Islet of Langerhans (tissue), 1 donor: ENCODE measurements at regions not wholly inside any gene's neighbourhood (a gene's known extent, or its start where the extent isn't known, plus 50 kb on each side); places are given as distances from the start of the nearest gene placed in this dataset.
"Not testable (repeated sequence)": the region's sequence is repeated elsewhere in the genome, so short reads cannot be mapped to it uniquely, and the experiment has no call there.

Experiments used
- FAIRE-seq: peaks from one replicate; lab custom pipeline; 2011; peaks lifted over from hg19 to GRCh38; lab: Jason Lieb, UNC

DNA sequence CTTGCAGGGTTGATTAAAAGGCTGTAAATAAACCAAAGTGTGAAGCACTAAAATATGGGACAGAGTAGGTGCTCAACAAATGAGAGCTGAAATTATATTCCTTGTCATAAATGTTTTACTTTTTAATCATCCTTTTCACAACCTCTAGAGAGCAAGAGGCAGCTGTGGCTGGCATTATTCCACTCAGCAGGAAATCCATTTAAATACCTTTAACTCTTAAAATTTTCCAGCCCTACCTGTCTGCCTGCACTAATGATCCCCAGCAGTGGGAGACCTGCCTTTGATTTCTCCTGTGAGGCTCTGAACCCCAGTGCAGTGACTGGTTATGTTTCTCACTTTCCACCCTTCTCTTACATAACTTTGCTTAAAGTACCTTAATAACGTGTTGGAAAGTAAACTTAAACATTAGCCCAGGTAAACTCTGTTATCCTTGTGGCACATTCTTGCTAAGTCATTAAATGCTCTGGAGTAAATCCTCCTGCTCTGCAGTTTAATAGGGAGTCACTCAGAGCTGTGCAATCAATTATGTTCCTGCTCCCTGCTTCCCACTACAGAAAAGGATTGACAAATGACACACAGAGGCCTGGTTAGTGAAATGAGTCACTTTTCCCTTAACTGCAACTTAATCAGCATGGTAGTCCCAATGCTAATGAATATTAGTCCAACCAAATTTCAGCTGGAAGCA lies 755.7 kb upstream of the USP15 start:
- FAIRE-seq, result no peak

DNA sequence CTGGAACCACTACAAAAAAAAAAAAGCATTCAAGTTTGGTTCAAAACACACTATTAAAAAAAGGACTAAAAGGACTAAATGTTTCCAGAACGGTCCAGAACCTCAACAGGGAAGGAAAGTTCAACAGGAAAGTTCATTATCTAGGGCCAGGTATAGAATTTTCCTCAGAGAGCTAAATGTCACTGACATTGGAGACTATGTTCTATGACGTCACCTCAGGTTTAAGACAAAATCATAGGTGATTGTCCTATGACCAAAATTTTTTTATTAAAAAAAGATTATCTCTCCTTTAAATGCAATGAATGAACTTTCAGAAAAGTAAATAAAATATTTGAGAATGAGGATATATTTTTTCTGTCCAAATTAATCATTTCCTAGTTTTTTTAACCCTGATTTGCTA lies 746.7 kb upstream of the USP15 start:
- no peak for FAIRE-seq

DNA sequence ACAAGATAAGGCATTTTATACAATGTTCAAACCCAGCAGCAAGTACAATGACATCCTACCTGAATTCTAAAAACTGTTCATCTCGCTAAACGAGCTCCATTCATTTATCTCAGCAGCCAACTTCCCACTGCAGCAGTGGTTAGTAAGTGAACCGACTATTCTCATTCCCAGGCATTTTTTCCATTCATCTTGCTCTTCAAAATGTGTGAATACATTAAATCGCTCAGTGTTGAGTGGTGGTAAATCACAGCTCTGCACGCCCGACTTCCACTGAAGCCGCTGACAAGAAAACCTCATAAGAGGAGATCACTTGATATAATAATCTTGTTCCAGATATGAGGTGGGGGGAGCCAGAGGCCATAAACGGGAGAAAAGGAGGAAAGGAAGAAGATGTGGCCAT lies 746.2 kb upstream of the USP15 start:
- FAIRE-seq, result no peak

DNA sequence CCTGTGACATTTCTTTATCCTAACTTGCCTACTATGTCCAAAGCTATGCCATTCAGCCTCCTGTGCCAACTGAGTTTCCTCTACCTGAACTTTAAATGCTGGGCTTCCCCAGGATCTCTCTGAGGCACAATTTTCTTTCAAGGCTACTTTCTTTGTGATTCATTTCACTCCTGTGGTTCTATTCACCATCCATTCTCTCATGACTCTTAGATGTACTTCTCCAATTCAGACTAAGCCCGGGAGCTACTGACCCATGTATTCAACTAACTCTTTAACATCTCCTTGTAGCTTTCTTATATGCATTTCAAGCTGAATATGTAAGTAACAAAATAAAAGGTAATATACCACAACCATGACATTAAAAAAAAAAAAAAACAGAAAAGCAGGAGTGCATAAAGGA lies 738.9 kb upstream of the USP15 start:
- FAIRE-seq, result no peak

DNA sequence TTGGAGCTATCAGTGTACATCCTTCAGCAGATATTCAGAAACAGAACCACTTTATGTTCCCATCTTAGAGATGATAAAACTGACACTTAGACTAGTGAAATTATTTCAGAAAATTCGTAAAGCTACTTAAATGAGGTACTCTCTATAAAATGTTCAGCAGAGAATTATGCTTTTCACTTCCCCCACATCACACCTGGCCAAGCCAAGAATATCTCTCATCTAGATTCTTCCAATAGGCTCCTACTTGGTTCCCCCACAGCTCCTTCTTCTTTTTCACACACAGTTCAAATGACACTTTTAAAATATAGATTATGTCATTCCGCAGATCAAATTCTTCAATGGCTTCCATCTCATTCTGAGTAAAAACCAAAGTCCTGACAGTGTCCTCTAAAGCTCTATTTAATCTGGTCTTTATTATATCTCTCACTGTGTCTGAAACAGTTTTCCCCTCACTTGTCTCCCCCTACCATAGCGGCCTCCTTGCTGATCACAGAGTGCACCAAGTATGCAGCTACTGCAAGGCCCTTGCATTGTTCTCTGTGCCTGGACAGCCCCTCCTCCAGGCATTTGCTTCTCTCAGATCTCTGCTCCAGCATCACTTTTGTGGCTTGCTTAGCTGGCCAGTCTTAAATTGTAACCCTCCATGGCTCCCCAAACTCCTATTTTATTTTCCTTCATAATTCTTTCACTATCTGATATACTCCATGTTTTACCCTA lies 736.8 kb upstream of the USP15 start:
- FAIRE-seq, result no peak

DNA sequence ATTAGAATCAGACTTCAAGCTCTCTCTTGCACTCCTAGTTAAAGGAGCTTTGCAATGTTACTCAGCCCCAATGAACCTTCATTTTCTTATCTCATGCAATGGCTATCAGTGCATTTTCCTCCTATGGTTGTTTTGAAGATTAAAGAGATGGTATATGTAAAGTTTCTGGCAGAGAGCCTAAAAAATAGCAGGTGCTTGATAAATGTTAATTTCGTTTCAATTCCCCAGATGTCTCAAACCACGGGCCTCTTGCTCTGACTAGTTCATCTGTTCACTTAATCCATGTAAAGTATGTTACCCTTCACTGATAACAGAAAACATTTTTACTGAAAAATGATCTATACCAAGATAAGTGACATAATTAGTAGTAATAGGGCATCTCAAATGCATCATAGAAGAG lies 735.4 kb upstream of the USP15 start:
- FAIRE-seq, result no peak

DNA sequence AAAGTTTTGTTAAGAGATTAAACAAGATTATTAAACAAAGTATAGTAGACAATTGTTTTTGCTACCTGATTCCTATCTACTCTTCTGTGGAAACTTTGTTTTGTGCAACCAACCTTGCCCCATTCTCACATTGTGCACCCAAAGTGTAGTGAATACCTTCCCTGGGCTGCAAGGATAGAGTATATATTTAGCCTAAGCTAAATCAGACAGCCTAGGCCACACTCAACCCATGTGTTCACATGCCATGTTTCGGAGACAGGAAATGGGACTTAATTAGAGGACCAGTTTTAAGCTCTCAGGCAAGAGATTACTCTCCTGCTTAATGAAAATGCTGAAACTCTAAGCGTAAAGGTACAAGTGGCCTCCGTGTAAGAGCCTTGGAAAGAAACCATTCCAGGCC lies 734.9 kb upstream of the USP15 start:
- no peak for FAIRE-seq

DNA sequence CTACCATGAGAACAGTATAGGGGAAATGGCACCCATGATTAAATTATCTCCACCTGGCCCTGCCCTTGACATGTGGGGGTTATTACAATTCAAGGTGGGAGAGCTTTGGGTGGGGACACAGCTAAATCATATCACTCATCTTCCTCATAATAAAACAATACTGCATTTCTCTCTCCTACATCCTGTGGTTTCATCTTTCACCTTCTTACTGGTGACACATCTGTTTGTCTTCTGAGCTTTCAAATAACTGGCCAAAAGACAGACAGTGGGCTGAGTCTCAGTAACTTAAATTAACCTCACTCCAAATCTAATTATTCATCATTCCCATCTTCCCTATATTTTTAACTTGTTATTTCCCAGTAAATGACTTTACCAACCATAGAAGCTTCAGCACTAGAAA lies 729.7 kb upstream of the USP15 start:
- FAIRE-seq, result no peak

DNA sequence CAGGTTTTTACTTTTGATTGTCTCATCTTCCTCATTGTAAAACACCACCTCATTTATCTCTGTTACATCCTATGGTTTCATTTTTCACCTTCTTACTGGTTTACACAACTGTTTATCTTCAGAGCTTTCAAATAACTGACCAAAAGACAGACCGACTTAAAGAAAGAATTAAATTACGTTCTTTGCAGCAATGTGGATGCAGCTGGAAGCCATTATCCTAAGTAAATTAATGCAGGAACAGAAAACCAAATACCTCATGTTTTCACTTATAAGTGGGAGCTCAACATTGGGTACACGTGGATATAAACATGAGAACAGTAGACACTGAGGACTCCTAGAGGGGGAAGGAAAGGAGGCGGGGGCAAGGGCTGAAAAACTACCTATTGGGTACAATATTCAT lies 729.0 kb upstream of the USP15 start:
- FAIRE-seq, result no peak

DNA sequence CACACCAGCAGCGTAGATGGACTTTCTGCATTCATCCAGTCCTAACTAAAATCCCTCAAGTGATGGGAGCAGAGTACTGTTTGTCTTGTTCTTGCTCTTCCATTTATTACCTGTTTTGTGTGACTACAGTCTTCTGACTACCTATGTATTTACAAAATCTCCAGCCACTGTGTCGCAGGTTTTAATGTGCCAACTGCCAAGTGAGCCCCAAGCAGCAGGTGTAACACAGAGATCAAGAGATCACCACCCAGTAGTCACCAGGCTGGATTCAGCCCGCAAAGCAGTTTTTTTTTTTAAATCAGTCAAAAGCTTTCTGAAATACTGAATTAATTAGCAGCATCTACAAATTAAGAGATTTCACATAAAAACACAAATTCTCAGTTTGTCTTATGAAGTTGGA lies 724.1 kb upstream of the USP15 start:
- FAIRE-seq, result no peak

DNA sequence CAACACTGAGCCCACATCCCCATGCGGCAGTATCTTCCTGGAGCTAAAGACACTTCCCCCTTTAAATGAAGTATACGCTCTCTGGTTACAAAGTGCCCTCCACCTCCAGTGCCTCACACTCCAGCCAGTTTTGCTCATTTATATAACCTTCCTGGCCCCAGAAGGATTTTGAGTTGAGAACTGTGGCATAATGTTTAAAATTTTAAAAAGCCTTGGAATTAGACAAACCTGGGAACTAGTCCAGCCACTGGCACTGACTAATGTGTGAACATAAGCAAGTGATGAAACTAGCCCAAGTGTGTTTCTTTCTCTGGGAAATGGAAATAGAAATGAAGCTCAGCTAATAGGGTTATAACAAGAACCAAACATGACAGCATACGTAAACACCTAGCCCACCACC lies 723.7 kb upstream of the USP15 start:
- no peak for FAIRE-seq

DNA sequence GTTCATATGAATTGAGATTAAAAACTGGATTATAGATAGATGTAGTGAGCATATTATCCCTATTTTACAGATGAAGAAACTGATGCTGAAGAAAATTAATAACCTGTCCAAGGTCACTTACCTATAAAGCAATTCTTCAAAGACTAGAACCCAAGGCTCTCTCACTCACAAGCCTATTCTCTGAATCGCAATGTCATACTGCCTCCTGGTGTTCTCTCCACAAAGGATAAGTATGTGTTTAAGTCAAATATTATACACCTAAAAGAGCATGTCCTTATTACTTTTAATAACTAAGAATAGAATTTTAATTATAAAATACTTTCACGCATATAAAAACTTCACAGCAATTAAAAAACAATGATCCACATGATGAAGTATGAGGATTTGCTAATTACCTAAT lies 721.3 kb upstream of the USP15 start:
- no peak for FAIRE-seq

DNA sequence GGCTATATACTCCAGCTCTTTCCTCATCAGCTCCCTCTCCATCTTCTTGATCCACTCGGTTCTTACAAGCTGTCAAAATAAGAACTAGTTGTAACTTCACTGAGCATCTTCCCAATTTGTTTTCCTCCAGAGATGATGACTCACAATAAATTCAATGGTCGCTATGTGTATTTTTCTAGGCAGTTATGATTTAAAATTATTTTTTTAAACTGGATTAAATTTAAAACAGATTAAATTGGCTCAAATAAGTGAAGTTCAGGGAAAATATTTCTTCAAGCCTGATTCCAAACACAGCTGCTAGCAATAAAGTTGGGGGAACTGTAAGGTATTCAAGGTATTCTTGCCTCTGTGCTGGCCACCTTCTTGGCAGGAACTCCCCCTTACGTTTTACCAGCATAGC lies 717.7 kb upstream of the USP15 start:
- FAIRE-seq, result no peak

DNA sequence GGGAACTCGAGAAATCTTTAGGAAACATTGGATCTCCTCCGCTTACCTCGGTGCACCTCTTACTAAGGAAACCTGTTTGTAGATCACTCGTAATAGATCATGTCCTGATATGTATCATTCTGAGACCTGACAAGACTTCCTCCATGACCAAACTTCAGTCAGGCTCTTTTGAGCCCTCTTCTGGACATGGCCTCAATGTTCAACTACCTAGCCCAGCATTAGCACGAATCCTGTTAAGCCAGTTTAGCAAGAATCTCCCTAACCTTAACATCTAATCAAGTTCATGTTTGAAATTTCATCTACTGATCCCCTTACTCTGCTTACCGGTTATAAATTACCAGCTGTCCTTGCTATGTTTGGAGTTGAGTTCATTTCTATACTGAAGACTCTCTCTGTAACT lies 713.9 kb upstream of the USP15 start:
- no peak for FAIRE-seq

DNA sequence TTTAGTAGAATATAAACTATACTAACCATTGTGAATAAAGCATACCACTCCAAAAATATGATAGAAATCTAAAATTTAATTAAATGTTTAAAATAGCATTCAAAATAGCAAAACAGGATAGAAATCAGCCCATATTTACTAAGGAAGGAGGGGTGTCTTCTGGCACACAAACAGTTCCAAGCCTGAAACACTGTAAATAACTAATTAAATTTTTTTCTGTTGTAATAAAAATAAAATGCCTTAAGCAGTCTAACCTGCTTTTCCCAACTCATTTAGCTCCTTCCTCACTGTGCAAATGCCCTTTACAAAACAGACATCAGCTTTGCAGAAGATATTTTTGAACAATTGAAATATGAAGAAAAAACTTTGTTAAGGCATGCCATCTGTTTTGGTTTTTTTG lies 707.1 kb upstream of the USP15 start:
- no peak for FAIRE-seq

DNA sequence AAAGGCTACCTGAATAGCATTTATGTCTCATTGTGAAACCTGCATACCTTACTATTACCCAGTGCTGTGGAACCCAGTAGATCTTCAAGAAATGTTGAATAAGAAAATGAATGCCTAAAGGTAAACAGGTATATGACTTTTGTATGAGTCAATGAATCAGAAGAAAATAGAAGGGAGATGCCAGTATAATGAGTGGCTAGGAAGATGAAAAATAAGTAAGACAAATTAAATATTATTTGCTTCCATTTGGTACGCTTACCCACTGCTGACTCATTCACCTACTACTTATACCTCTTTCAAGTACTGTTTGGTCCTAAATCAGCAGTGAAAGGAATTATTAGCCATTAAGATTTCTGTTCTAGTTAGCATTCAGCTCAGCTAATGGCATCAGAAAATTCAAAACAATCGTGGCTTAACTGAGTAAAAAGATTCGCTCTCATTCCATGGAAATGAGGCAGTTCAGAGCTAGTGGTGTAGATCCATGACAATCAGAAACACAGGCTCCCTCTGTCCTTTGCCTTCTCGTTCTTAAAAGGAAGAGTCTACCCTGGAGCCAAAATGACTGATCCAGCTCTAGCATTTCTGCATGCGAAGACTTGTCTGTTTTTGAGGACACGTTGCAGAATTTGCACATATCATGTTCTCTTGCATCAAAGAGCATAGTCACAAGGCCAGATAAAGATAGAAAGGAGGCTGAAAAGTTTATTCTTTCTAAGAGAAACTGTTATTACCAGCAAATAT lies 705.8 kb upstream of the USP15 start:
- FAIRE-seq, result no peak

DNA sequence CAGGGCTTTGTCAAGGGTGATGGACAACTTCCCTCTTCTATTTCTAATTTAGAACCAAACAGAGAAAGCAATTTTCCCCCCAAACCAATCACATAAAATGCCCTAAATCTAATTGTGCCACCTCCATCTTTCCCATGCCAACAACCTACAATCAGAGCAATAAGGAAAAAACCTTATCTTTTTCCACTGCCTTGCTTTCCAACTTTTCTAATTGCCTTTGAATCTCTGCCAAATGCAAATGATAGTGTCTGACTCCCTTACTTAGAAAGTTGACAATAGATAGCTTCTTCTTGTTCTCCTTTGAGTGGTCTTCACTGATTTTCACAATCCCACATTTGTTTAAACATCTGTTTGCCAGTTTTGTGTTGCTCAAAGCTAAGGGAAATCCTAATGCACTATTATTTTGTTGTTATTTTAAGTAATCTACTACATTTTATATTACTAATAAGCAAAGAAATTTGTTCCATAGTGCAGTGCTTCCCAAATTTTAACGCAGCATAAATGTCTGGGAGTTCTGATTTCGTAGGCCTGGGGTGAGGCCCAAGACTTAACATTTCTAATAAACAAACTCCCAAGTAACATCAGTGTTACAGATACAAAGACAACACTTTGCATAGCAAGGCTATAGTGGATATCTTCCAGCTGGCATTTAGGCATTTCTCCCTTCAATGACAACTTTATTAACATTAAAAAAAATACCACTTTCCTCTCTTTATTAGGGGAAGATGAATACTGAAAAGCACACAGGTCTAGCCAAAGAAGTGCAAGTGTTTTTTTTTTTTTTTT lies 696.3 kb upstream of the USP15 start:
- no peak for FAIRE-seq

DNA sequence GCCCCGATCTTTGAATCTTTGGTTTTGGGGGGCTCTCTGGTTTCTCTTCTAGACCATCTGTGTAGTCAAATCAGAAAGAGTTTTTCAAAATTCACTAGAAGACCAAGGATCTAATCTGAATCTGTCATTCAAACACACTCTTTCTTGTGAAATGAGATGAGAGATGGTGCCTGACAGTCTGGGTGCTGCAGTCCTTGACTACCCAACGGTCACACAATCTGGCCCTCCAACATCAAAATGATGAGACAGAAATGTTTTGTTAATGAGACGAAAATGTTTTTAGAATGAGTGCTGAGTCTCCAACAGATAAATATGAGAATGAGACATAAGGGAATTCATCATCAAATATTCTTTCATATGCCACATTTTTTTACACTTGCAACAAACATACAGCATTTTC lies 695.7 kb upstream of the USP15 start:
- FAIRE-seq, result no peak

DNA sequence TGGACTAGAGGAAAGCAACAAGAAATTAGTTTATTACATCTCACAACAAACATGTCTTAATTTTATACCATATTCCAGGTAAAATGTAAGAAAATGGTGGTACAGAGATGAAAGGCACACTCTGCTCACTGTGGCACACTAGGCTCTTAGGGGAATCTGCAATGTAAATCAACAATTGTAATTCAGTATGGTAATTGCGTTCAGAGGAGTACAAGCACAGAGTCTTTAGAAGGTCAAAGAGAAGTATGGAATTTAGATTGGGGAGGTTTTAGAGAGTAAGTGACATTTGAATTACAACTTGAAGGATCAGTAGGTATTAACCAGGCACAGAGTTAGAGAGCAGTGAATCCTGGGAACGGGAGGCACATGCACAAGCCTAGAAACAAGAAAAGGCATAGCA lies 694.0 kb upstream of the USP15 start:
- no peak for FAIRE-seq

DNA sequence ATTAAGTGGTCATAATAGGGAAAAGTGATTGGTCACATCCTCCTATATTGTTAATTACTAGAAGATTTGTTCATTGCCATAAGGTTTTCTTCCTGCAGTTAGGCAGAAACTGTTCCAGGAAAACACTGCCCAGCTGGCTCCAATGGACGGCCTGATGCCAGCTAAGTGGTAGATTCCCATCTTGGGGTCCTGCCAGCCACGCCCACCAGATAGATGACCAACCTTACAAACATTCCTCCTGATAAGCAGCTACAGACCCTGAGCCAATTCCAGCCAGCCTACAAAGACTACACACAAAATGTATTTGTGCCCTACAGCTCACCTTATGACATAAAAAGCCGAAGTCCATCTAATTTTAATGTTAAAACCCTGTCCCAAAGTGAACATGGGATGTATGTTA lies 685.9 kb upstream of the USP15 start:
- FAIRE-seq, result no peak

DNA sequence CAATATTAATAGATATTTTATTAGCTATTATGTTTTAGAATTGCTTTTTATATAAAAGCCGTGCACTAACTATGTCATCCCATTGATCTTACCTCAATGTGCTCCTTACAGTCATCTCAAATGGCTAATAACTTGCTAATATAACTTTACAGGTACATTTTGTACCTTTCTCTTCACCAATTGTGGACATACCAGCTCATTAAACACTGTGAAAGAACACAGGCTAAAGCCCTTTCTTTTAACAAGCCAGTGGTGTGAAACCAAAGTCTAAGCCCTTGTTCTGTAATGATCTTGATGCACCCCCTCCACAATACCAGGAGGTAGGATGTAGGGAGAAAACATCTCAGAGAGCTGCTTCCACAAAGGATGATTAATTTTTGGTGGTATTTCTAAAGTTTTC lies 675.3 kb upstream of the USP15 start:
- no peak for FAIRE-seq

DNA sequence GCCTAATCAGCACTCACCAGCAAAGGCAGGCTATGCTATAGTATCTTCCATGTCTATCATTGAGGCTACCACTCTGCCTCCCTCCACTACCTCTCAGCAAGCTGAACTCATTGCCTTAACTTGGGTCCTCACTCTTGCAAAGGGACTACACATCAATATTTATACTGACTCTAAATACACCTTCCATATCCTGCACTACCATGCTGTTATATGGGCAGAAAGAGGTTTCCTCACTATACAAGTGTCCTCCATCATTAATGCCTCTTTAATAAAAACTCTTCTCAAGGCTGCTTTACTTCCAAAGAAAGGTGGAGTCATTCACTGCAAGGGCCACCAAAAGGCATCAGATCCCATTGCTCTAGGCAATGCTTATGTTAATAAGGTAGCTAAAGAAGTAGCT lies 669.3 kb upstream of the USP15 start:
- not testable (repeated sequence) for FAIRE-seq

DNA sequence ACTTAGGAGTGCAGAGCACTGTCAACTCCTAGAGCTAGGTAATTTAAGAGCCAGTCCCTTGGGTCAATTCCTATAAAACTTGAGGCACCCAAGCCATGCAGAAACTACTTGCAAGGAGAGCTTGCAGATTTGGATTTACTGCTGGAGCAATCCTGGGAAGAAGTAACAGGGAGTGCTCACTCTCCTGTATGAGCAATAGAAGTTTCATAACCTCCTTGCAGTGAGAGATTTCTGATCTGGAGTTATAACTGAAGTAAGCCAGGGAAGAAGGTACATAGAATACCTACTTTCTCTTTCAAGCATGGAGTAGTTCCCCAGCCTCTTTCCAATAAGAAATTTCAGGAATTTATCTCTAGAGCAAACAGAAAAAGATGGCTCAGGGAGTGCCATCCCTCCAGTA lies 650.1 kb upstream of the USP15 start:
- no peak for FAIRE-seq
